Karpas-422 (cell line): ENCODE measurements at regions not wholly inside any gene's neighbourhood (a gene's known extent, or its start where the extent isn't known, plus 50 kb on each side); places are given as distances from the start of the nearest gene placed in this dataset.
A peak's percentile ranks its signal among the peaks of the same experiment; 100 is the strongest.

Experiments
- DNase-seq: peaks from one replicate; pipeline ENCODE4 v3.0.0-alpha.2; 2015
- H2AFZ ChIP-seq: fragments of 200-600 bp; sonication (generic); 2 replicates; pipeline ENCODE4 v1.6.1; 2014; ENCODE audit warnings: antibody characterized with exemption, low read length, mixed read lengths
- H3K27ac ChIP-seq: fragments of 200-600 bp; sonication (generic); 2 replicates; pipeline ENCODE4 v1.5.1; 2014; ENCODE audit warnings: mild to moderate bottlenecking, low read length, moderate library complexity
- H3K27me3 ChIP-seq: fragments of 200-600 bp; sonication (generic); 2 replicates; pipeline ENCODE4 v1.6.1; 2014; ENCODE audit warnings: low read length, mixed read lengths
- H3K36me3 ChIP-seq: fragments of 200-600 bp; sonication (generic); 2 replicates; pipeline ENCODE4 v1.6.1; 2014; ENCODE audit warnings: low read length, mixed read lengths; ENCODE audit not compliant: insufficient read depth
- H3K4me1 ChIP-seq: fragments of 200-600 bp; sonication (generic); 2 replicates; pipeline ENCODE4 v1.6.1; 2014; ENCODE audit warnings: mild to moderate bottlenecking, low read length, mixed read lengths
- H3K4me2 ChIP-seq: fragments of 200-600 bp; sonication (generic); 2 replicates; pipeline ENCODE4 v1.6.1; 2014; ENCODE audit warnings: low read length, low read depth, mild to moderate bottlenecking; ENCODE audit not compliant: poor library complexity, severe bottlenecking
- H3K4me3 ChIP-seq: fragments of 200-600 bp; sonication (generic); 2 replicates; pipeline ENCODE4 v1.5.1; 2014; ENCODE audit warnings: mild to moderate bottlenecking, antibody characterized with exemption, low read length, mixed read lengths
- H3K79me2 ChIP-seq: fragments of 200-600 bp; sonication (generic); 2 replicates; pipeline ENCODE4 v1.6.1; 2014; ENCODE audit warnings: mild to moderate bottlenecking, low read length, mixed read lengths
- H3K9ac ChIP-seq: fragments of 200-600 bp; sonication (generic); 2 replicates; pipeline ENCODE4 v1.6.0; 2014; ENCODE audit warnings: low read length
- H3K9me2 ChIP-seq: fragments of 200-600 bp; sonication (generic), shearing (Covaris generic); replicated peaks from 2 replicates; pipeline ENCODE4 v1.6.0; 2014; ENCODE audit warnings: mild to moderate bottlenecking, low read length, moderate library complexity; ENCODE audit not compliant: insufficient read depth
- H3K9me3 ChIP-seq: fragments of 300-700, 200-600 bp; sonication (generic); 2 replicates; pipeline ENCODE4 v1.6.1; 2014; ENCODE audit warnings: low read length, mixed read lengths
- H4K20me1 ChIP-seq: fragments of 200-600 bp; sonication (generic); 2 replicates; pipeline ENCODE4 v1.6.1; 2014; ENCODE audit warnings: mild to moderate bottlenecking, antibody characterized with exemption, low read length, low read depth; ENCODE audit not compliant: insufficient read depth

DNA sequence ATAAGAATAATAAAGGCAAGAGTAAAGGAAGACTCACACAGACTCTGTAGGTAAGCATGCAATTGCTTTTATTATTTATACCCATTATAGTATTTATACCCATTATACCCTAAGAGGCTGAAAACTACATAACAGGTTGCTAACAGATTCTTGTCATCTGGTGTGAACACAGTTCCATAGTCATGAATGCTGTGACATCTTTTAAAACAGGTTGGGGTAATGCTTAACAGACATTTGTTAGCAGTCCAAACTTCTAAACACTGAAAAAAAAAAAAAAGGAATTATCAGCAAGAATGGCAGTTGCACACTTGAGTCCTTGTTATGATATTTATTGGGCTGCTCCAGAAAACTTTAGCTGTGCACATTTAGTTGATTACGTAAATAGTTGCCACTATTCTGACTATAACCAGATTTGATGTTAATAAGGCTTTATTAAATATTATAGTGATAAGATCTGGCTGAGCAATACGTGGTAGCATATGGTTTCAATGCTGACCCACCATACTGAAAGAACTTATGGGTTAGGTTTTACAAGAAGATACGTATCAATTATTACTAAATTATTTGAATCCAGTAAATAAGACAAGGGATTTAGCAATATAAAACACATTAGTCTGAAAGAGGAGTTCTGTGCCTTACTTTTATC is 888.8 kb downstream of the LRRTM4 start:
- Histone ChIP-seq H3K9me2 (no peaks in the 10 kb centered on the region), H2AFZ (no peak overlapping the region), H3K27me3 (no peaks in the 10 kb centered on the region), H3K9ac (no peak overlapping the region), H3K36me3 (no peaks in the 10 kb centered on the region), H3K4me2 (no peak overlapping the region), H3K79me2 (no peaks in the 10 kb centered on the region), H3K9me3 (peaks cover 46% of the 10 kb centered on the region), H4K20me1 (no peaks in the 10 kb centered on the region), H3K4me3 (no peak overlapping the region), H3K27ac (no peak overlapping the region), H3K4me1 (no peaks in the 10 kb centered on the region)
- no peak for DNase-seq

DNA sequence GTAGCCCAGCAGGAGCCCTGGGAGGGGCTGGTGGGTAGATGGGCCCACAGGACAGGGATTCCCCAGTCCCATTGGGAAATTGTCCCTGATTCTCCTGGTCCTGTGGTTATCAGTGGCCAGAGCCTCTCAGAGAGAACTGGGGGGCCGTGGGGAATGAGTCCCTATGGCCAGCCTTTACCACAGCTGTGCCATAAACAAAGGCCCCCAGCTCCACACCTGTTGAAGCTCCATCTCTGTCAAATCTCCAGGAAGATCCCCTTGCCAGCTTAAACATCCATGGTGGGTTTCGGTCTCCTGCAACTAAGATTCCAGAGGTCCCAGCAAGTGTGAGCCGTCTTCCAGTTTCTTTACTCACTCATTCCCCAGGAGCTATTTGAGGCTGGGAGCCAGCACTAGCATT is 897.1 kb downstream of the LRRTM4 start:
- H4K20me1 ChIP-seq = no peaks in the 10 kb centered on the region
- DNase-seq = no peak
- H3K4me3 ChIP-seq = no peak overlapping the region
- H3K27ac ChIP-seq = no peak overlapping the region
- no peaks in the 10 kb centered on the region for H3K4me1 ChIP-seq
- no peak overlapping the region for H2AFZ ChIP-seq
- no peak overlapping the region for H3K4me2 ChIP-seq
- no peaks in the 10 kb centered on the region for H3K79me2 ChIP-seq
- H3K36me3 ChIP-seq = no peaks in the 10 kb centered on the region
- H3K9me2 ChIP-seq = no peaks in the 10 kb centered on the region
- H3K9me3 ChIP-seq = peaks cover 39% of the 10 kb centered on the region
- no peaks in the 10 kb centered on the region for H3K27me3 ChIP-seq
- H3K9ac ChIP-seq = no peak overlapping the region

DNA sequence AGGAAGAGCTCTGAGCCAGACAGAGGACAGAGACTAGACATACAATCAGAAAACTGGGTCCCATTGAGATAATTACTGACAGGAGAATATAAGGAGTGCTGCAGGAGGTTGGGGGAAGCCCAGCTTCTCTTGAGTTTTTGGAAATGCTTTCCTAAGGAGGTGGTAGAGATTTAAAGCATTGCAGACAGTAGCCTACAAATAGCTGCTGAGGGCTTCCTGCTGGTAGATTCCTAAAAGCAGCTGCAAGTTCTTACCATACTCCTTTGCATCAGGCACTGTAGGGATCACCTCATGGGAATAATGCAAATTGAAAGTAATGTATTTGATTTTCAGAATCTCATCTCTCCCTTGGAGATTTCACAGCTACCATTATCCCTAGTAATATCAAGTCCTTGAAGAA is 902.6 kb upstream of the GCFC2 start:
- Histone ChIP-seq H3K4me2 (no peak overlapping the region), H3K4me1 (no peaks in the 10 kb centered on the region), H3K79me2 (no peaks in the 10 kb centered on the region), H2AFZ (no peak overlapping the region), H3K27me3 (no peaks in the 10 kb centered on the region), H3K4me3 (no peak overlapping the region), H3K9me2 (no peaks in the 10 kb centered on the region), H3K36me3 (no peaks in the 10 kb centered on the region), H3K9me3 (peaks cover 20% of the 10 kb centered on the region), H3K9ac (no peak overlapping the region), H3K27ac (no peak overlapping the region), H4K20me1 (no peaks in the 10 kb centered on the region)
- DNase-seq = no peak

DNA sequence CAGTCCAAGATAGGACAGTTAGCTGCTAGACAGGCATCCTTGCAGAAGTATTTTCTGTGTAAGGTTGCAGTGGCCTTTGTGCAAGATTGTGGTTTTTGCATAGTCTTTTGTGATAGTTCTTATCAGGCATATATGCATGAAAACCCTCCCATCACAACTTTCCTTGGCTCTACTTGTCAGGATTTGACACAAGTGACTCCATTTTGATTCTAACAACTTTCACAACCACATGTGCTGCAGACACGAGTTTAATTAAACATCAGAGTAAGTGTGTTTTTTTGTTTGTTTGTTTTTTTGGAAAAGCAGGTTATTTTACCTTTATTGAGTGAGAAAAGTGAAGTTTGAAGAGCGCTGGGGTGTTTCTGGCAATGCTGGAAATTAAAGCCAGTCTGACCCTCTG is 902.0 kb upstream of the GCFC2 start:
- Histone ChIP-seq H3K4me1 (no peaks in the 10 kb centered on the region), H3K9ac (no peak overlapping the region), H3K9me2 (no peaks in the 10 kb centered on the region), H3K79me2 (no peaks in the 10 kb centered on the region), H3K4me2 (no peak overlapping the region), H3K27ac (no peak overlapping the region), H3K36me3 (no peaks in the 10 kb centered on the region), H3K4me3 (no peak overlapping the region), H3K27me3 (no peaks in the 10 kb centered on the region), H2AFZ (no peak overlapping the region), H3K9me3 (peaks cover 23% of the 10 kb centered on the region), H4K20me1 (no peaks in the 10 kb centered on the region)
- no peak for DNase-seq

DNA sequence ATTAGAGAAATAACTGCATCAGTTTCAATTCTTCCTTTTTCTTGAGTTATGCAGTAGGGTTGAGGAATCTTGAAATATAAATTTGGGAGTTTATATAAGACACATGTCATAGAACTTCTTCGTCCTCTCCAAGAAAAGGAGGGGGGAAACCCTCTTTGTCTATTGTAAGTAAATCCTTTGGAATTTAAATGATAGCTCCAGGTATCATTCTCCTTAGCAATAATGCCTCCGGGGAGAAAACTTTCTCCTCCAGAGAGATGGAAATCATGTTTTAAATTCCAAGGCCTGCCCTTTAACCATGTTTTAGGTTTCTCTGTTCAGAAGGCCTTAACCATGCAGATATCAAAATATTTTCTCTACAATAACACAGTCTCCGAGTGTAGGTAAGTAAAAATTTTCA is 899.7 kb upstream of the GCFC2 start:
- Histone ChIP-seq H3K4me1 (no peaks in the 10 kb centered on the region), H3K9ac (no peak overlapping the region), H4K20me1 (no peaks in the 10 kb centered on the region), H3K79me2 (no peaks in the 10 kb centered on the region), H2AFZ (no peak overlapping the region), H3K27me3 (no peaks in the 10 kb centered on the region), H3K36me3 (no peaks in the 10 kb centered on the region), H3K4me2 (no peak overlapping the region), H3K9me2 (no peaks in the 10 kb centered on the region), H3K9me3 (peaks cover 18% of the 10 kb centered on the region; the same call in 1 of the 2 replicates), H3K4me3 (no peak overlapping the region), H3K27ac (no peak overlapping the region)
- DNase-seq = no peak

DNA sequence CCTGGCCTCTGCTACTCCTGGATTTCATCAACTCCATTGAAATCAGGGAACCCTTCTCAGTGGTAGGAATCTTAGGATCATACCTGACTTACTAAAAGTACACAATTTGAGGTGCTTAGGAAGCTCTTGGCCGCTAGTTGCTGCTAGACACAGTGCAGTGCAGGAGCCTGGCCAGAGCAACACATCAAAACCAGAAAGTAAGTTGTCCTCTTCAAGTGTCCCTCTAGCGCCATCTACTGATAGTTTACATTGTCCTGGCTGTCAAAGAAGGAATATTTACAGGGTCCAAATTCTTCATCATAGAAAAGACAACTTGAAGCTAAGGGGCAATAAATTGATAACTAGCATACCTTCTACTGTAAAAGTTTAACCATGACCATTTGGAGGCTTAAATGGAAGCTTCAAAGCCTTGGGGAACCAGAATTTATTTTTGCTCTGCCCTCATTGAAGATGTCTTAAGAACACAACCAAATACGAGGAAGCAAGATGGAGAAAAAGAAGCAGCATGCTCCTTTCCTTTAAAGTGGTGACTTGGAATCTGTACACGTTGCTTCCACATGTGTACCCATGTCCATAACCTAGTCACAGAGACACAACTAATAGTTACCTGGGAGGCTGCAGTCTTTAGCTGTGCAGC is 889.1 kb upstream of the GCFC2 start:
- no peaks in the 10 kb centered on the region for H3K36me3 ChIP-seq
- H3K27ac ChIP-seq = no peak overlapping the region
- no peaks in the 10 kb centered on the region for H3K9me3 ChIP-seq
- no peak overlapping the region for H3K9ac ChIP-seq
- H3K27me3 ChIP-seq = no peaks in the 10 kb centered on the region
- H4K20me1 ChIP-seq = no peaks in the 10 kb centered on the region
- H2AFZ ChIP-seq = no peak overlapping the region
- peaks cover 9% of the 10 kb centered on the region; the same call in 1 of the 2 replicates for H3K4me1 ChIP-seq
- H3K9me2 ChIP-seq = no peaks in the 10 kb centered on the region
- no peaks in the 10 kb centered on the region for H3K79me2 ChIP-seq
- no peak overlapping the region for H3K4me3 ChIP-seq
- H3K4me2 ChIP-seq = no peak overlapping the region
- peak; percentile 96 for DNase-seq

DNA sequence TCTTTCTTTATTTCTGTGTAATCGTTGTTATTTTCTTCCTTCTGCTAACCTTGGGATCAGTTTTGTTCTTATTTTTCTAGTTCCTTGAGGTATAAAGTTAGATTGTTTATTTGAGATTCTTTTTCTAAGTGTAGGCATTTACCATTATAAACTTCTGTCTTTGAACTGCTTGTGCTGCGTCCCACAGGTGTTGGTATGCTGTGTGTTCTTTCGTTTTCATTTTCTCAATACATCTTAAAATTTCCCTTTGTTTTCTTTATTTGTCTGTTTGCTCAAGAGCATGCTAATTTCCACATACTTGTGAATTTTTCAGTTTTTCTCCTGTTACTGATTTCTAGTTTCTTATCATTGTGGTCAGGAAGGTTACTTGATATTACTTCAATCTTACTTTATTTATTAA is 873.8 kb upstream of the GCFC2 start:
- H3K27me3 ChIP-seq = no peaks in the 10 kb centered on the region
- no peaks in the 10 kb centered on the region for H3K9me2 ChIP-seq
- no peaks in the 10 kb centered on the region for H3K4me1 ChIP-seq
- H3K9me3 ChIP-seq = peaks cover 24% of the 10 kb centered on the region; the same call in 1 of the 2 replicates
- no peak overlapping the region for H3K4me2 ChIP-seq
- H4K20me1 ChIP-seq = no peaks in the 10 kb centered on the region
- H2AFZ ChIP-seq = no peak overlapping the region
- DNase-seq = no peak
- H3K4me3 ChIP-seq = no peak overlapping the region
- no peaks in the 10 kb centered on the region for H3K36me3 ChIP-seq
- H3K27ac ChIP-seq = no peak overlapping the region
- H3K79me2 ChIP-seq = no peaks in the 10 kb centered on the region
- H3K9ac ChIP-seq = no peak overlapping the region

DNA sequence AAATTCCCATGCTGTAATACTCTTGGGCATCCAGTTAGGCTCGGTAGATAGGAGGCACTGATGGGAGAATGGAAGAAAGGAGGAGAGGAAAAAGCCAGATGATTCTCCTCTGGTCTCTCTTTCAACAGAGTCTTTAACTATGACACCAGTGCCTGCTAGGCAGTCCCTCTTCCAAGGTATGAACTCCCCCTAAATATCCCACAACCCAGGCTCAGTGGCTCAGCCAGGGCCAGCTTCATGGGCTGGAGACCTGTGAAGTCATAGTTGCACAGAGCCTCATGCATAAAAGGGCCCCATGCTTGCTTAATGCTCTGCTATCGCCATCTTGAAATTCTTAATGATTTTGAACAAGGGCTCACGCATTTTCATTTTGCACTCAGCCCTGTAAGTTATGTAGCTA is 869.2 kb upstream of the GCFC2 start:
- Histone ChIP-seq H3K36me3 (no peaks in the 10 kb centered on the region), H3K9me2 (no peaks in the 10 kb centered on the region)

More for the DNA sequence above, 869.2 kb upstream of the GCFC2 start:
- Histone ChIP-seq H3K4me3 (no peak overlapping the region), H3K27ac (no peak overlapping the region), H3K4me2 (no peak overlapping the region), H2AFZ (no peak overlapping the region), H3K9me3 (peaks cover 17% of the 10 kb centered on the region; the same call in 1 of the 2 replicates), H3K4me1 (no peaks in the 10 kb centered on the region), H3K79me2 (no peaks in the 10 kb centered on the region), H4K20me1 (no peaks in the 10 kb centered on the region), H3K27me3 (no peaks in the 10 kb centered on the region), H3K9ac (no peak overlapping the region)
- no peak for DNase-seq
